ENCODE measurements at regions not wholly inside any gene's neighbourhood (a gene's known extent, or its start where the extent isn't known, plus 50 kb on each side); places are given as distances from the start of the nearest gene placed in this dataset.

DNA sequence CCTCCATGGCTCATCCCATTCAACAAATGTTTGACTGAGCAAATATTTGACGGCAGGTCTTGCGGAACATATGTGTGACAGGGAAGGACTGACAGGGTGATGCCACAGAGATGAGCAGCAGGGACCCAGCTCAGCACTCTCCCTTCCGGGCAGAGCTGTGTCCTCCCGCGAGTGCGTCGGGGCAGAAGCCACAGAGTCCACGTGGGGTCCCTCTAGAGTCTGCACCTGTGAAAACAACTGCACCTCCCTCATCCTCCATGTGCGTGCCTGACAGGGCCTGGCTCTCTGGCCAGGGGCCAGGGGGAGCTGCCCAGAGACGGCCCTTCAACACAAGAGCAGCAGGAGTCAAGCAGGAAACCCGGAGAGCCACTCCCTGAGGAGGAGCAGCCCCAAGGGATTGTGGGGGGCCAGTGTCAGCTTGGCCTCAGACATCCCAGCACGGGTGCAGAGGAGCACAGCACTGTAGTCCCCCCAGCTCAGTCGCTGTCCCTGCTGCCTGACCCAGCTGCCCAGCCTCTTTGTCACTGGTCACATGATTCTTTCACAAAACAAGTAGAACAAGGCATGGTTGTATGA, 83.6 kb upstream of the TMEM72 start:
- H3K9me3 ChIP-seq (ENCODE audit: low read depth) = no peaks in the 10 kb centered on the region
- no peak for DNase-seq
- H3K9ac ChIP-seq = no peak overlapping the region
- H3K27me3 ChIP-seq (replicated peaks; ENCODE audit: insufficient read depth) = no peaks in the 10 kb centered on the region
- H3K4me1 ChIP-seq (ENCODE audit: insufficient read depth) = peaks cover 14% of the 10 kb centered on the region
- TF ChIP-seq EZH2phosphoT487 (IDR thresholded peaks at IDR 0.05; ENCODE audit: insufficient read depth, low read depth) (no peak), EZH2 (IDR thresholded peaks at IDR 0.05; ENCODE audit: insufficient read depth, poor library complexity, severe bottlenecking) (no peak)
- H3F3A ChIP-seq (ENCODE audit: insufficient read depth) = peaks cover 4% of the 10 kb centered on the region; the same call in 1 of the 2 replicates
- H3K9me2 ChIP-seq (ENCODE audit: insufficient read depth) = no peaks in the 10 kb centered on the region
- H3K79me2 ChIP-seq (ENCODE audit: insufficient read depth) = no peaks in the 10 kb centered on the region
- no peak overlapping the region for H3K27ac ChIP-seq
- no peaks in the 10 kb centered on the region for H3K36me3 ChIP-seq (ENCODE audit: low read depth)
- H3K4me2 ChIP-seq (ENCODE audit: unreplicated experiment) = no peak overlapping the region
- in situ Hi-C loops (cut with MboI) = no loop called here
- no peak overlapping the region for H2AFZ ChIP-seq
- no peak overlapping the region for H3K4me3 ChIP-seq
- WGBS, 2 experiments (ENCODE audit: low coverage in 1 of 2, low lambda C conversion rate in 2 of 2, missing lambda C conversion rate in 2 of 2) = 83 to 88% methylated on average over 13 of the region's 13 CpGs
- no peaks in the 10 kb centered on the region for H4K20me1 ChIP-seq (ENCODE audit: insufficient read depth)

DNA sequence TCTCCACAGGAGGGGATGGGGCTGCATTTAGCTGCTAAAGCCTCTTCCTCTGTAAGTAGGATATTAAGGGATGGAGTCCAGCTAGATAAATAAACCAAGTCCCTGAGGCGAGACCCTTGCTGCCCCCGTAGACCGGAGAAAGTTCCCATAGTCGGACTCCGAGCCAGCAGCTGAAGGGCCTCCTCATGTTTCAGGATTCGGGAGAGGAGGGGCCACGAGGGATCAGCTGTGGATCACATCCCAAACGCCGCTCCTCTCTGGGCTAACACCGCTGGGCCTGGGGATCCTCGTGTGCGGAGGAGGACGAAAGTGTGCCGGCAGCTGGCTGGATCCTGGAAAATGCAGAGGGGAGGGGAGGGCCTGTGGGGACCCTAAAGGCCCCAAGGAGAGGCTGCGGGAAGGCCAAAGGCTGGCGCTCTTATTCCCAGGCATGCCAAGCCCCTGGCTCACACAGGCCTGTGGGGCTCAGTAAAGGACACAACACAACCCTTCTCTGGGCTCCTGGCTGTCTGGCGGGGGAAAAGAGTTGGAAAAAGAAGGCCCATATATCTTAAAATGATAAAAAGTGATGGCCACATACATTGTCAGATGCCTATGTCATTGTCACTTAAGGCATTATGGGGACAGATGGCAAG, 82.5 kb upstream of the TMEM72 start:
- no peaks in the 10 kb centered on the region for H3K27me3 ChIP-seq (replicated peaks; ENCODE audit: insufficient read depth)
- no peak for DNase-seq
- no peak overlapping the region for H3K27ac ChIP-seq
- TF ChIP-seq EZH2phosphoT487 (IDR thresholded peaks at IDR 0.05; ENCODE audit: insufficient read depth, low read depth) = no peak
- no peak for TF ChIP-seq EZH2 (IDR thresholded peaks at IDR 0.05; ENCODE audit: insufficient read depth, poor library complexity, severe bottlenecking)
- no peak overlapping the region for H3K4me2 ChIP-seq (ENCODE audit: unreplicated experiment)
- no peak overlapping the region for H3K9ac ChIP-seq
- H3F3A ChIP-seq (ENCODE audit: insufficient read depth) = peaks cover 4% of the 10 kb centered on the region; the same call in 1 of the 2 replicates
- no peaks in the 10 kb centered on the region for H3K9me2 ChIP-seq (ENCODE audit: insufficient read depth)
- 85 to 87% methylated on average over 17 of the region's 17 CpGs for WGBS, 2 experiments (ENCODE audit: low coverage in 1 of 2, low lambda C conversion rate in 2 of 2, missing lambda C conversion rate in 2 of 2)
- no peaks in the 10 kb centered on the region for H3K79me2 ChIP-seq (ENCODE audit: insufficient read depth)
- no peak overlapping the region for H3K4me3 ChIP-seq
- peaks cover 14% of the 10 kb centered on the region for H3K4me1 ChIP-seq (ENCODE audit: insufficient read depth)
- H3K9me3 ChIP-seq (ENCODE audit: low read depth) = no peaks in the 10 kb centered on the region
- in situ Hi-C loops (cut with MboI) = no loop called here
- H4K20me1 ChIP-seq (ENCODE audit: insufficient read depth) = no peaks in the 10 kb centered on the region
- no peaks in the 10 kb centered on the region for H3K36me3 ChIP-seq (ENCODE audit: low read depth)
- no peak overlapping the region for H2AFZ ChIP-seq

- no peak overlapping the region for H3K27ac ChIP-seq
- 90 to 92% methylated on average over 9 of the region's 9 CpGs for WGBS, 2 experiments (ENCODE audit: low coverage in 1 of 2, low lambda C conversion rate in 2 of 2, missing lambda C conversion rate in 2 of 2)
These were observed 81.7 kb upstream of the TMEM72 start for GRCh38 chr10:44829426-44829825.

DNA sequence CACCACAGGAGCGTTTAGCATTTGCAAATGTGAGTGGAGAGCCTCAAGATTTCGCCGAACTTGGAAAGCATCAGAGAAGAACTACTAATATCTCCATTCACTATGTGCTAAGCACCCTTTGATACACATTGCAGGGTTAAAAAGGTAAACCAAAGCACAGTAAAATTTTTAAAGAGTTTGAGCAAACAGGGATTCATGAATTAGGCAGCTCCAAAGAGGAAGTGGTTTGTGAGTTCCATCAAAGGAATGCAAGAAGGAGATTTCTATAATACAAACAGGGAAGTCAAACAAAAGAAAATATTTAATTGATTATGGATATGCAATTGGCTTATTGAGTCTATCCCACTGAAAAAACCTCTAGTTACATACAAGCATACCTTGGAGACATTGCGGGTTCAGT, 81.1 kb upstream of the TMEM72 start:
- Histone ChIP-seq H2AFZ (peak overlapping the region; percentile 22; the same call in 1 of the 2 replicates), H4K20me1 (ENCODE audit: insufficient read depth) (no peaks in the 10 kb centered on the region), H3K27me3 (replicated peaks; ENCODE audit: insufficient read depth) (no peaks in the 10 kb centered on the region), H3K4me3 (peak overlapping the region; percentile 23; the same call in 1 of the 2 replicates), H3F3A (ENCODE audit: insufficient read depth) (peaks cover 4% of the 10 kb centered on the region; the same call in 1 of the 2 replicates), H3K36me3 (ENCODE audit: low read depth) (no peaks in the 10 kb centered on the region), H3K9me3 (ENCODE audit: low read depth) (no peaks in the 10 kb centered on the region), H3K4me1 (ENCODE audit: insufficient read depth) (peaks cover 14% of the 10 kb centered on the region), H3K79me2 (ENCODE audit: insufficient read depth) (no peaks in the 10 kb centered on the region), H3K9ac (no peak overlapping the region), H3K4me2 (ENCODE audit: unreplicated experiment) (peak overlapping the region; percentile 46), H3K9me2 (ENCODE audit: insufficient read depth) (no peaks in the 10 kb centered on the region), H3K27ac (no peak overlapping the region)
- WGBS, 2 experiments (ENCODE audit: low coverage in 1 of 2, low lambda C conversion rate in 2 of 2, missing lambda C conversion rate in 2 of 2) = 95 to 98% methylated on average over 4 of the region's 4 CpGs
- peak; percentile 69 for DNase-seq
- in situ Hi-C loops (cut with MboI) = no loop called here
- TF ChIP-seq EZH2phosphoT487 (IDR thresholded peaks at IDR 0.05; ENCODE audit: insufficient read depth, low read depth) (no peak), EZH2 (IDR thresholded peaks at IDR 0.05; ENCODE audit: insufficient read depth, poor library complexity, severe bottlenecking) (no peak)

More at GRCh38 chr10:44829426-44829825, 81.7 kb upstream of the TMEM72 start:
- H2AFZ ChIP-seq = peak overlapping the region; percentile 22; the same call in 1 of the 2 replicates
- H3F3A ChIP-seq (ENCODE audit: insufficient read depth) = peaks cover 4% of the 10 kb centered on the region; the same call in 1 of the 2 replicates
- peak overlapping the region; percentile 46 for H3K4me2 ChIP-seq (ENCODE audit: unreplicated experiment)
- H3K27me3 ChIP-seq (replicated peaks; ENCODE audit: insufficient read depth) = no peaks in the 10 kb centered on the region
- H3K9me3 ChIP-seq (ENCODE audit: low read depth) = no peaks in the 10 kb centered on the region
- no peak for TF ChIP-seq EZH2phosphoT487 (IDR thresholded peaks at IDR 0.05; ENCODE audit: insufficient read depth, low read depth)
- TF ChIP-seq EZH2 (IDR thresholded peaks at IDR 0.05; ENCODE audit: insufficient read depth, poor library complexity, severe bottlenecking) = no peak
- no peaks in the 10 kb centered on the region for H3K36me3 ChIP-seq (ENCODE audit: low read depth)
- H3K79me2 ChIP-seq (ENCODE audit: insufficient read depth) = no peaks in the 10 kb centered on the region
- H3K4me3 ChIP-seq = no peak overlapping the region
- no peaks in the 10 kb centered on the region for H4K20me1 ChIP-seq (ENCODE audit: insufficient read depth)
- no peak for DNase-seq
- peaks cover 14% of the 10 kb centered on the region for H3K4me1 ChIP-seq (ENCODE audit: insufficient read depth)
- in situ Hi-C loops (cut with MboI) = no loop called here
- no peak overlapping the region for H3K9ac ChIP-seq
- no peaks in the 10 kb centered on the region for H3K9me2 ChIP-seq (ENCODE audit: insufficient read depth)
